ENCODE measurements at regions not wholly inside any gene's neighbourhood (a gene's known extent, or its start where the extent isn't known, plus 50 kb on each side); places are given as distances from the start of the nearest gene placed in this dataset.
A peak's percentile ranks its signal among the peaks of the same experiment; 100 is the strongest.

- no peaks in the 10 kb centered on the region for H3K79me2 ChIP-seq
- H3K9ac ChIP-seq, result no peak overlapping the region
- H3K9me3 ChIP-seq (ENCODE audit: control insufficient read depth, low read length), result no peaks in the 10 kb centered on the region
- no peaks in the 10 kb centered on the region for H3K27me3 ChIP-seq (ENCODE audit: control insufficient read depth, insufficient read depth, low read length)
- no peaks in the 10 kb centered on the region for H3K36me3 ChIP-seq (ENCODE audit: control insufficient read depth, insufficient read depth, low read length)
- no peak for TF ChIP-seq CTCF (IDR thresholded peaks at IDR 0.05)
- no peak overlapping the region for H3K4me2 ChIP-seq (ENCODE audit: low read length)
- H3K4me3 ChIP-seq (ENCODE audit: low read depth, low read length), result no peak overlapping the region
- no peak overlapping the region for H2AFZ ChIP-seq
- H3K27ac ChIP-seq, result no peak overlapping the region
- H3K4me1 ChIP-seq, result no peaks in the 10 kb centered on the region
Measured at GRCh38 chr5:99105216-99105615, 176.4 kb upstream of the CHD1 start.

DNA sequence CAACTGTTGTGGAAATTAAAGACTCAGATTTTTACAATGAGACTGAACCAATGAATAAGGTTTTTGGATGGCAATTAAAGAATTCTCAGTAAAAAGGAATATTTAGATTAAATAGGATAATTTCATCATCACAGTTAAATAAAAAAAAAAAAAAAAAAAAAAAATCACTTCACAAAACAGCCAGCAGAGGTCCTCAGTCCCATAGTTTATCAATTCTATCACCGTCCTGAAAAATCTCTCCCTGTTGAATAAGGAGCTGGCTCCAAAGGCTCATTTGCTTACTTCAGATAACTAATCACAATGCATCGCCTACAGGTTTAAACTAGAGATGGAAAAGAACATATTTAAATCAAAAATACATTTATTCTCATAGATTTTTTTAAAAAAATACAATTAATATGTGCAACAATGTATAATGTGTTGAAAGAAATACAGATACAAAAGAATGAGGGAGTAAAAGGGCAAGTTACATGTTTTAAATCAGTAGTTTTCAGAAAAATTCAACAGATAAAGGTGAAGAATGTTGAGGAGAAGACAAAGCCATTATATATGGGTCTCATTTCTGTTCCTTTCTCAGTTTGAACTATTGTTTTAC, 175.8 kb upstream of the CHD1 start:
- Histone ChIP-seq H3K36me3 (ENCODE audit: control insufficient read depth, insufficient read depth, low read length) (no peaks in the 10 kb centered on the region), H3K4me2 (ENCODE audit: low read length) (no peak overlapping the region), H3K9ac (no peak overlapping the region), H3K4me1 (no peaks in the 10 kb centered on the region), H3K79me2 (no peaks in the 10 kb centered on the region), H3K9me3 (ENCODE audit: control insufficient read depth, low read length) (no peaks in the 10 kb centered on the region), H3K4me3 (ENCODE audit: low read depth, low read length) (no peak overlapping the region), H2AFZ (peak overlapping the region; percentile 27), H3K27me3 (ENCODE audit: control insufficient read depth, insufficient read depth, low read length) (no peaks in the 10 kb centered on the region), H3K27ac (no peak overlapping the region)
- peak; percentile 50 for TF ChIP-seq CTCF (IDR thresholded peaks at IDR 0.05)

GRCh38 chr5:99102073-99102697, 173.4 kb upstream of the CHD1 start:
- H3K27me3 ChIP-seq (ENCODE audit: control insufficient read depth, insufficient read depth, low read length), result no peaks in the 10 kb centered on the region

DNA sequence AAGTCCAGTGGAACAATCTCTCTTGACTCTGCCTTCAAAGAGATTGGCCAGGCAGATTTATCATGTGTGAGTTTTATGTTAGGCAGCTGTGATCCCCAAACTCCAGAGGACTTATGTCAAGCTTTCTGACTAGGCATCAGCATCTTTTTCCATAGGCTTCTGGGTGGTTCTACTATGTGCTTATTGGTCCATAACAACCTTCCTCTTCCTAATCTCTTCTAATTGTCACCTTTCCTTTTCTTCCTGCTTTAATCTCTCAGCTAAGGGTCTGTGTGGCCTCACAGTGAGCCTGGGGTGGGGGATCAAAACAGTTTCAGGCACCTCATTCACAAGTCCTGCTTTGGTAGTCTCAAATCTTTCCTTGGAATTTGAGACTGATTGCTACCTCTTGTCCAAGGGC, 170.9 kb upstream of the CHD1 start:
- H3K4me2 ChIP-seq (ENCODE audit: low read length), result no peak overlapping the region
- no peak overlapping the region for H3K4me3 ChIP-seq (ENCODE audit: low read depth, low read length)
- no peak overlapping the region for H3K9ac ChIP-seq
- H2AFZ ChIP-seq, result no peak overlapping the region
- no peaks in the 10 kb centered on the region for H3K4me1 ChIP-seq
- H3K9me3 ChIP-seq (ENCODE audit: control insufficient read depth, low read length), result no peaks in the 10 kb centered on the region
- no peak for TF ChIP-seq CTCF (IDR thresholded peaks at IDR 0.05)
- no peaks in the 10 kb centered on the region for H3K36me3 ChIP-seq (ENCODE audit: control insufficient read depth, insufficient read depth, low read length)
- no peaks in the 10 kb centered on the region for H3K79me2 ChIP-seq
- H3K27ac ChIP-seq, result no peak overlapping the region
- H3K27me3 ChIP-seq (ENCODE audit: control insufficient read depth, insufficient read depth, low read length), result no peaks in the 10 kb centered on the region

More at GRCh38 chr5:99102073-99102697, 173.4 kb upstream of the CHD1 start:
- no peak overlapping the region for H3K4me2 ChIP-seq (ENCODE audit: low read length)
- H3K79me2 ChIP-seq, result no peaks in the 10 kb centered on the region
- no peak overlapping the region for H3K4me3 ChIP-seq (ENCODE audit: low read depth, low read length)
- no peaks in the 10 kb centered on the region for H3K36me3 ChIP-seq (ENCODE audit: control insufficient read depth, insufficient read depth, low read length)
- H3K9ac ChIP-seq, result no peak overlapping the region
- H3K4me1 ChIP-seq, result no peaks in the 10 kb centered on the region
- H3K9me3 ChIP-seq (ENCODE audit: control insufficient read depth, low read length), result no peaks in the 10 kb centered on the region
- H2AFZ ChIP-seq, result no peak overlapping the region
- TF ChIP-seq CTCF (IDR thresholded peaks at IDR 0.05), result no peak
- no peak overlapping the region for H3K27ac ChIP-seq
